ENCODE measurements at regions not wholly inside any gene's neighbourhood (a gene's known extent, or its start where the extent isn't known, plus 50 kb on each side); places are given as distances from the start of the nearest gene placed in this dataset.

DNA sequence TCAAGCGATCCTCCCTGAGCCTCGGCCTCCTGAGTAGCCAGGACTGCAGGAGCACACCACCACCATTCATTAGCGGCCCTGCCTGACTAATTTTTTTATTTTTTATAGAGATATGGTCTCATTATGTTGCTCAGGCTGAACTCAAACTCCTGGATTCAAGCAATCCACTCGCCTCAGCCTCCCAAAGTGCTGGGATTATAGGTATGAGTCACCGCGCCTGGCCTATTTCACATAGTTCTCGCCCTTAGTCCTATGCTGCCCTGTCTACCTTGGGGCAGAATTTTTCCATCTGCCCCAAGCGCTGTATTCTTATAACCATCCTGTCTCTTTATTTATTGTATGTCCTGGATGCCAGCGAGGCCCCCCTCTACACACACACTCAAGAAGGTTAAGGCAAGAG lies 50.9 kb upstream of the BCL2L14 start:
- TF ChIP-seq, protein P1, sequence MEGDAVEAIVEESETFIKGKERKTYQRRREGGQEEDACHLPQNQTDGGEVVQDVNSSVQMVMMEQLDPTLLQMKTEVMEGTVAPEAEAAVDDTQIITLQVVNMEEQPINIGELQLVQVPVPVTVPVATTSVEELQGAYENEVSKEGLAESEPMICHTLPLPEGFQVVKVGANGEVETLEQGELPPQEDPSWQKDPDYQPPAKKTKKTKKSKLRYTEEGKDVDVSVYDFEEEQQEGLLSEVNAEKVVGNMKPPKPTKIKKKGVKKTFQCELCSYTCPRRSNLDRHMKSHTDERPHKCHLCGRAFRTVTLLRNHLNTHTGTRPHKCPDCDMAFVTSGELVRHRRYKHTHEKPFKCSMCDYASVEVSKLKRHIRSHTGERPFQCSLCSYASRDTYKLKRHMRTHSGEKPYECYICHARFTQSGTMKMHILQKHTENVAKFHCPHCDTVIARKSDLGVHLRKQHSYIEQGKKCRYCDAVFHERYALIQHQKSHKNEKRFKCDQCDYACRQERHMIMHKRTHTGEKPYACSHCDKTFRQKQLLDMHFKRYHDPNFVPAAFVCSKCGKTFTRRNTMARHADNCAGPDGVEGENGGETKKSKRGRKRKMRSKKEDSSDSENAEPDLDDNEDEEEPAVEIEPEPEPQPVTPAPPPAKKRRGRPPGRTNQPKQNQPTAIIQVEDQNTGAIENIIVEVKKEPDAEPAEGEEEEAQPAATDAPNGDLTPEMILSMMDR (IDR thresholded peaks at IDR 0.05; ENCODE audit: low read length): no peak
- TF ChIP-seq EZH2 (IDR thresholded peaks at IDR 0.05; ENCODE audit: borderline replicate concordance, low read length): no peak
